ENCODE measurements at regions not wholly inside any gene's neighbourhood (a gene's known extent, or its start where the extent isn't known, plus 50 kb on each side); places are given as distances from the start of the nearest gene placed in this dataset.

- FAIRE-seq (no peak), DNase-seq (ENCODE audit: low spot score) (no peak)
These were observed 381.3 kb upstream of the NFE2L3 start for GRCh38 chr7:25770670-25771069.

GRCh38 chr7:25771491-25771890, 380.5 kb upstream of the NFE2L3 start:
- FAIRE-seq, result no peak
- DNase-seq (ENCODE audit: low spot score), result no peak

GRCh38 chr7:25772802-25773201, 379.2 kb upstream of the NFE2L3 start:
- no peak for FAIRE-seq
- DNase-seq (ENCODE audit: low spot score), result no peak

- FAIRE-seq, result no peak
These were observed 377.3 kb upstream of the NFE2L3 start for GRCh38 chr7:25774675-25775074.

GRCh38 chr7:25775570-25775969, 376.4 kb upstream of the NFE2L3 start:
- no peak for DNase-seq (ENCODE audit: low spot score)
- FAIRE-seq, result no peak

More at GRCh38 chr7:25774675-25775074, 377.3 kb upstream of the NFE2L3 start:
- DNase-seq (ENCODE audit: low spot score), result no peak

GRCh38 chr7:25775999-25776743, 375.8 kb upstream of the NFE2L3 start:
- no peak for FAIRE-seq

GRCh38 chr7:25776744-25777123, 375.3 kb upstream of the NFE2L3 start:
- no peak for DNase-seq (ENCODE audit: low spot score)

More at GRCh38 chr7:25775999-25776743, 375.8 kb upstream of the NFE2L3 start:
- no peak for DNase-seq (ENCODE audit: low spot score)

GRCh38 chr7:25777969-25778708, 373.9 kb upstream of the NFE2L3 start:
- DNase-seq (ENCODE audit: low spot score) (no peak), FAIRE-seq (no peak)

More at GRCh38 chr7:25776744-25777123, 375.3 kb upstream of the NFE2L3 start:
- no peak for FAIRE-seq

- DNase-seq (ENCODE audit: low spot score) (no peak), FAIRE-seq (no peak)
These were observed 372.9 kb upstream of the NFE2L3 start for GRCh38 chr7:25779002-25779546.

GRCh38 chr7:25780904-25781303, 371.1 kb upstream of the NFE2L3 start:
- FAIRE-seq, result no peak

GRCh38 chr7:25781704-25782103, 370.3 kb upstream of the NFE2L3 start:
- no peak for DNase-seq (ENCODE audit: low spot score)
- no peak for FAIRE-seq

More at GRCh38 chr7:25780904-25781303, 371.1 kb upstream of the NFE2L3 start:
- DNase-seq (ENCODE audit: low spot score), result no peak

GRCh38 chr7:25786936-25787335, 365.1 kb upstream of the NFE2L3 start:
- DNase-seq (ENCODE audit: low spot score) (no peak), FAIRE-seq (no peak)

- DNase-seq (ENCODE audit: low spot score), result no peak
- no peak for FAIRE-seq
These were observed 364.7 kb upstream of the NFE2L3 start for GRCh38 chr7:25787336-25787735.

GRCh38 chr7:25788371-25788770, 363.6 kb upstream of the NFE2L3 start:
- FAIRE-seq, result no peak
- DNase-seq (ENCODE audit: low spot score), result no peak

GRCh38 chr7:25788961-25789620, 362.9 kb upstream of the NFE2L3 start:
- FAIRE-seq, result no peak
- DNase-seq (ENCODE audit: low spot score), result no peak

GRCh38 chr7:25789701-25790640, 362.0 kb upstream of the NFE2L3 start:
- FAIRE-seq (no peak), DNase-seq (ENCODE audit: low spot score) (no peak)

GRCh38 chr7:25790963-25791362, 361.0 kb upstream of the NFE2L3 start:
- no peak for FAIRE-seq
- DNase-seq (ENCODE audit: low spot score), result no peak

- no peak for FAIRE-seq
- DNase-seq (ENCODE audit: low spot score), result no peak
These were observed 359.4 kb upstream of the NFE2L3 start for GRCh38 chr7:25792586-25792985.

GRCh38 chr7:25795824-25796235, 356.2 kb upstream of the NFE2L3 start:
- no peak for FAIRE-seq
- DNase-seq (ENCODE audit: low spot score), result no peak

- DNase-seq (ENCODE audit: low spot score), result no peak
- FAIRE-seq, result no peak
These were observed 353.7 kb upstream of the NFE2L3 start for GRCh38 chr7:25798344-25798743.

- no peak for FAIRE-seq
- no peak for DNase-seq (ENCODE audit: low spot score)
These were observed 350.8 kb upstream of the NFE2L3 start for GRCh38 chr7:25801214-25801613.

Measured in RCC 7860 (cell line).